HG03103 (cell line): ENCODE measurements at regions not wholly inside any gene's neighbourhood (a gene's known extent, or its start where the extent isn't known, plus 50 kb on each side); places are given as distances from the start of the nearest gene placed in this dataset.

Experiments
- ATAC-seq: cut with Tn5 transposase; IDR thresholded peaks from one replicate; pipeline ENCODE4 v1.9.1; 2021; ENCODE audit warnings: low read depth; ENCODE audit not compliant: unreplicated experiment

- no peak for ATAC-seq
Measured at GRCh38 chr18:43481069-43481468, 203.8 kb upstream of the SYT4 start.

GRCh38 chr18:43482136-43482535 lies 204.8 kb upstream of the SYT4 start:
- no peak for ATAC-seq

GRCh38 chr18:43482600-43482999 lies 205.3 kb upstream of the SYT4 start:
- ATAC-seq = no peak

DNA sequence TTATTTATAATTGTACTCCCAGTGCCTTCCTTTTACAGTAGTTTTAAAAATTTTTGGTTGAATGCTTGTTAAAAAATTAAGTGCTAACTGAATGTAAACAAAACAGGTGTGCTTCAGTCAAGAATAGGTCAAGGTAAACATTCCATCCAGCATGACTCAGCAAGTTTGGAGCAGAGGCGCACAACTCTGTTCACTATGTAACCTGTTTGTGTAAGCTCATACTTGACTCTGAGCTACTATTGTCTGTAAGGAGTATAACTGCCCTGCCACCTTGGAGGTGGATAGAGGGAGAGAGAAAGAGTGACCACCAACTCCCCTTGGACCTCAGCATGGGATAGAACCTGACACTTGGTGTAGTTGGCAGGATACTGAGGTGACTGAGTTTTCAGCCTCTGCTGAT lies 207.4 kb upstream of the SYT4 start:
- ATAC-seq = no peak

DNA sequence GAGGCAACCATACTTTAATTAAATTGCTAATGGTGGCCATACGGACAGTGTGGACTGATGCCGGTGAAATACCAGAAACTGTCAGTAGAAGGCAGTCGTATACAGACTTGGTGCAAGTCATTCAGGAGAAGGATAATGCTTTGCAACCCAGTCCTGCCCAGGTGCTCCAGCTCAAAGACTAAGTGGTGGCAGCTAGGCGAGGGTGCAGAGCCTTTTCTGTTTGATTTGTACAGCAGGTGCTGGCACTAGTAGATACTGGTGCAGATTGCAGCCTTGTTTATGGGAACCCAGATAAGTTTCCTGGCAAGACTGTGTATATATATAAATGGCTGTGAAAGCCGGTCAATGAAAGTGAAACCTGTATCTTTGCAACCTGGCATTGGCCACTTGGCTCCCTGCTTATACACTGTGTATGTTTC lies 208.3 kb upstream of the SYT4 start:
- no peak for ATAC-seq

- ATAC-seq = no peak
Measured at GRCh38 chr18:43486462-43486861, 209.2 kb upstream of the SYT4 start.

- no peak for ATAC-seq
Measured at GRCh38 chr18:43501099-43501498, 223.8 kb upstream of the SYT4 start.

- no peak for ATAC-seq
Measured at GRCh38 chr18:43506935-43507334, 229.6 kb upstream of the SYT4 start.

DNA sequence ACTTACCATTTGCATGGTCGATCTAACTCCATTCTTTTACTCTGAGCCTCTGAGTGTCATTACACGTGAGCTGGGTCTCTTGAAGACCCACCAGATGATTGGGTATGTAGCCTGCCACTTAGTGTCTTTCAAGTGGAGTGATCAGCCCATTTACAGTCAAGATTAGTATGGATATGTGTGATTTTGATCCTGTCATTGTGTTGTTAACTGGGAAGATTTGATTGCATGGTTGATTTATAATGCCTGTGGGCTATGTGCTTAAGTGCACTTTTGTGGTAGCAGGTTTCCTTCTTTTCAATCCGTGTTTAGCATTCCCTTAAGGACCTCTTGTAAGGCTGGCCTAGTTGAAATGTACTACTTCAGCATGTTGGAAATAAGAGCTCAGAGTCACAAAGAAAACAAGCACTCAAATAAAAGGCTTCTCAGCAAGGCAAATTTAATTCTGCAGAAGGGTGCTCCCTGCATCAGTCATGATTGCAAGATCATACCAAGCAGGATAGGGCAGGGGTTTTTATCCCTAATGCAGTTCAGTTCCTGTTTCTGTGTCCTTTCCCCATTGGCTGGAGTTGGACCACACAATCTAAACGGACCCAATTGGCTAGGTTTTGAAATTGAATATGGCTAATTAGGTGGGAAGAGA lies 230.7 kb upstream of the SYT4 start:
- ATAC-seq = no peak

DNA sequence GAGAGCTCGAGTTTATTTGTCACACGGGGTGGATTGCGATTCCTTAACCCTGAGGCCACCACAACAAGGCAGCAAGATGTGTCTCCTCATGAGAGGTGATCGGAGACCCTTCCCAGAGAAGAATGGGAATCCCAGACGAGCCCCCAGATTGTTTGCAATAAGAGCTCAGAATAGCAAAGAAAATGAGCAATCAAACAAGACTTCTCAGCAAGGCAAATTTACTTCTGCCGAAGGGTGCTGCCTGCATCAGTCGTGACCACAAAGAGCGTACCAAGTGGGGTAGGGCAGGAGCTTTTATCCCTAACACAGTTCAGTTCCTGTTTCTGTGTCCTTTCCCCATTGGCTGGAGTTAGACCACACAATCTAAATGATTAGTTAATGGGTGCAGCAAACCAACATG lies 237.5 kb upstream of the SYT4 start:
- no peak for ATAC-seq

DNA sequence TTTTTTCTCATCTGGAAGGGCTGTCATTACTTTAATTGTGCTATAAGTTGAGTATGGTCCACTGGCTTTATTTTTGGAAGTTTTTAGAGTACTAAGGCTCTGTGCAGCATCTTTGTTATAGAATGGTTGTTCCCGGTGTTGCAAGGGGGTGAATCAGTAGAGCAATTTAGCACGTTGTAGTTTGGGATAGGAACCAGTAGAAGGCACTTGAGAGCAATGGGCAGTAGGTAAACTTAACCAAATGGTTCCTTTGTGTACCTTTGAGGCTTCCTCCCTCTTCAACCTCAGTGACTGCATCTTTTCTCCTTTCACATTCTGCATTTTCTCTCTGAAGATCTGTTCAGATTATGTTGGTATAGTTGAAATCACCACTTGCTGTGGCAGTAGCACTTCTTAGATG lies 238.2 kb upstream of the SYT4 start:
- ATAC-seq = no peak

DNA sequence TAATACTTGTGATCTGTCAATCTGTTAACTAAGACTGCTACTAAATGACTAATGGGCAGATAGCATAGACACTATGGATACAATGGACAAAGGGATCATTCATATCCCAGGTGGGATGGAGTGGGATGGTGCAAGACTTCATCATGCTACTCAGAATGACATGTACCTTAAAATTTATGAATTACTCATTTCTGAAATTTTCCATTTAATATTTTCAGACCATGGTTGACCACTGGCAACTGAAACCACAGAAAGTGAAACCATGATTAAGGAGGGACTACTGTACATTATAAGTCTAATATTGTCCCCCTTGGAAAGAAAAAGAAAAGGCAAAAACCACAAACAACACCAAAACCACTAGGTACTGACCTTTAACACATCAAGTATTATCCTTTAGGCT lies 247.0 kb upstream of the SYT4 start:
- no peak for ATAC-seq

GRCh38 chr18:43525169-43525568 lies 247.9 kb upstream of the SYT4 start:
- ATAC-seq = no peak

DNA sequence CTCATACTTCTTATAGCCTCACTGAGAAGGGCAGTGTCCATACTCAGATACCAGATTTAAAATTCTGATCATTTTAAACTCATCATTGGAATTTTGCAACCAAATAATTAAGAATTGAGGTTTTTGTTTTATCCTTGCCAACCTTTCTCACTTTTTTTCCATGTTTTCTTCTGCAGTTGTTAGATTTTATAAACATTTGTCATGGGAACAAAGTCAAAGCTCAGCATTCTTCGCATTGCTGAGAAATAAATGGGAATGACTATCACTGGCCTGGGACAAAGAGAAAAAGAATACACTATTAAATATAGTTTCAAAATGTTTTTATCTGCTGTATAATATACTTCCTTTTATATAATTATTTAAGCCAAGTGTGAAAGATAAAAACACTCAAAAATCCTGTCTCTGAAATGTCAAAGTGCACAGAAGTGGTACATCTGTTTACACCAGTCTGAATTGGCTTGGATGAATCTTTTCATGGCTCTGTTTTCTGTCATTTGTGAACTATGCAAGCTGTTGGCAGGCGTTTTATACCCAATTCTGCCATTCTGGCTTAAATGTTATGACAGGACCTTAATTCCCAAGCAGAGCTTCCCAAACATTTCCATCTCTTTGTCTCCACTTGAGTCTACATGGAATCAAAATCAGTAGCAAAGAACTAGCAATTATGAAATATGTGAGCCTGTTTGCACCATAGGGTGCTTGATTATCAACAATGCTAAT lies 249.3 kb upstream of the SYT4 start:
- no peak for ATAC-seq

DNA sequence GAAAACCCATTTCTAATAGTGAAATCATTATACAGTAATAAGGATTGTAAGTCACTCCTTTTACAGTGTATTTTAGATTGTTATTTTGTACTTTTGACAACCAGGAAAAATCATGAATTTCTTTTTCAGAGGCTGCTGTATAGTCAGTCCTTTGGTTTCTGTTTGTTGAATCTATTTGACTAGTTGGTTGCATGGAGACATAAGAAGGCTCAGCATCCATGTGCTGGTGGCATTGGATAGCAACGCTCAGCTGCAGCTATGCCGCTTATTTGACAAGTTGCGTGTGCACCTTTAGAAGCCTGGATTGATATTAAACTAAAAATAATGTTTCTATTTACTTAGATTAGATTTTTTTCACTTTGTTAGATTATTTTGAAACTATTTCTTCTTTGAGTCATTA lies 254.1 kb upstream of the SYT4 start:
- ATAC-seq = no peak

DNA sequence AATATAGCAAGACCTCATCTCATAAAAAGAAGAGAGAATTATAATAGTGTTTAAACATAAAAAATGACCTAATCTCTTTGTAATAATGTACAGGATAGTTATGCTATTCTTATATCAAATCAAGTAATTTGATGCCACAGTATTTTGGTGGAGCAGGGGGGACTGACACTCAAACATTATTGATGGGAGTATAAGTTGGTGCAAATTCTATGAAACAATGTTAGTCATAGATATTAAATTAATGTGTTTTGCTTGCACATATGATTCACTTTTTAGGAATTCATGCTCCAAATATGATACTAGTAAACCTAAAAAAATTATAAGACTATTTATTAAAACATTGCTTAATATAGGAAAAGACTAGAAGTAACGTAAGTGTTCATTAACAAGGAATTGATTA lies 256.1 kb upstream of the SYT4 start:
- no peak for ATAC-seq

- no peak for ATAC-seq
Measured at GRCh38 chr18:43534511-43534910, 257.2 kb upstream of the SYT4 start.

DNA sequence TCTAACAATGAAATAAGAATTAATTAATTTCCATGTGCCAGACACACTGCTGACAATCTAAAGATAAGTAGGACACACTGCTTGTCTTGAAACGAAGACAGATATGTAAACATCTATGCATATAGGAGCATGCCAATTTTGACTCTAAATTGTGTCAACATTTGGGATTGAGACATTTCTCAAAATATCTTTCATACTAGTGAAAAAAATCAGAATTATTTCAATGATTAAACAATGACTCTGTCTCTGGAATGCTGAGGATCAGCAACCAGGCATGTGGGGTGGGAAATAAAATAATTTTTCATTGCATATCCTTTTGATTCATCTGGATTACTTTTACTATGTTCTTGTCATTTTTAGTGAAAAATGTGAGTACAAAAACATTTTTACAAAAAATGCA lies 262.6 kb upstream of the SYT4 start:
- ATAC-seq = no peak

- no peak for ATAC-seq
Measured at GRCh38 chr18:43542016-43542415, 264.7 kb upstream of the SYT4 start.

GRCh38 chr18:43543236-43543635 lies 265.9 kb upstream of the SYT4 start:
- ATAC-seq = no peak

- ATAC-seq = no peak
Measured at GRCh38 chr18:43547456-43547855, 270.2 kb upstream of the SYT4 start.

DNA sequence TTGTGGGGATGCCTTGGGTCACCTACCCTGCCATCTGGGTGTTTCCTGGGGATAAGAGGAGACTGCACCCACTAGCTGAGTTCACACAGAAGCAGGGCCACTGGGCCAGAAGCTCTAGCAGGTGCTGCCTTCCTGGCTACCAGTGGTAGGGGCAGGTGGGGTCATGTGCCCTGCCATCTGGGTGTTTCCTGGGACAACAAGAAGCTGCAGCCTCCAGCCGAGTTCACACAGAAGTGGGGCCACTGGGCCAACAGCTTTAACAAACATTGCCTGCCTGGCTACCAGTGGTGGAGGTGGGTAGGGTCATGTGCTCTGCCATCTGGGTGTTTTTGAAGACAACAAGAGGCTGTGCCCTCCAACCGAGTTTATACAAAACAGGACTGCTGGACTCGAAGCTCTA lies 282.2 kb upstream of the SYT4 start:
- ATAC-seq = no peak

DNA sequence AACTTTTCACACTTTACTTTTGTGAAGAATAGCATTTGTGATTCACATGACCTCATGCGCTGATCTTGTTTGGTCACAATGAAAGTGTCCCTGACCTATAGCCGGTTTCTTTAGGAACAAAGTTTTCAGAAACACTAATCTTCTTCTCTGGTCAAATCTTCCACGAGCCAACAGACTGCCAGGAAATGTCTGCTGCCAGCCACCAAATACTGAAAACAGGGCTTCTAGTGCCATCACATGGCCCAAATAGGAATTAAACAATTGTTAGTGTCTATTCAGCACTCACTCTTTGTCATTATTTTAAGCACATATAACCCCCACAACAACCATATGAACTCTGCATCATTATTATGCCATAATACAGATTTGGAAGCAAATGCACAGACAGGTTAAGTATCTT lies 286.5 kb upstream of the SYT4 start:
- ATAC-seq = no peak
